ENCODE measurements at regions not wholly inside any gene's neighbourhood (a gene's known extent, or its start where the extent isn't known, plus 50 kb on each side); places are given as distances from the start of the nearest gene placed in this dataset.

DNA sequence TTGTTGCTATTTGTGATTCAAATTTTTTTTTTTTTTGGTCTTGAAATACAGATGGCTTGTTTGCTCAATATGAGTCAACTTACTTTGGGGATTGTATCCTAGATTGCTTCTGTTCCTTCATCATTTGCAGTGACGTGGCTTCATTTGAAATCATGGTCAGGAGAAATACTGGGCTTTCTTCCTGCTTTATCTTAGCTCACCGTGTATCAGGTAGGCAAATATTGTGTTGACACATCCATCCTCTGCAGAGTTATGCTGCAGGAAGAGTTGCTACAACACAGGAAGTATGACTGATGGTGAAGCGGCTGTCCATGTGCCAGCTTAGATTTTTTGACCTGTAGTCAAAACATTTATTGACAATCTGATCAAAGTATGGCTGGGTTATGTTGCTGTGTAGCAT, 232.2 kb downstream of the C4orf33 start:
- TF ChIP-seq EZH2 (IDR thresholded peaks at IDR 0.05; ENCODE audit: insufficient read depth, poor library complexity, severe bottlenecking): no peak
- no peak for TF ChIP-seq EZH2phosphoT487 (IDR thresholded peaks at IDR 0.05; ENCODE audit: insufficient read depth, low read depth)

Measured in GM23248 (cell line).